Kidney epithelial cell (primary cell): ENCODE measurements at regions not wholly inside any gene's neighbourhood (a gene's known extent, or its start where the extent isn't known, plus 50 kb on each side); places are given as distances from the start of the nearest gene placed in this dataset.

Experiments
- DNase-seq: peaks from one replicate; pipeline ENCODE4 v3.0.0-alpha.2; 2010; ENCODE audit warnings: low read depth
- H3K27me3 ChIP-seq: 2 replicates; pipeline ENCODE4 v1.6.0; 2011; ENCODE audit warnings: low read length; ENCODE audit not compliant: control insufficient read depth, insufficient read depth
- H3K36me3 ChIP-seq: 2 replicates; pipeline ENCODE4 v1.5.1; 2011; ENCODE audit warnings: low read length; ENCODE audit not compliant: control insufficient read depth, insufficient read depth
- H3K4me3 ChIP-seq: 2 replicates; pipeline ENCODE4 v1.5.1; 2011; ENCODE audit warnings: low read depth, mild to moderate bottlenecking, control low read depth, low read length
- CTCF ChIP-seq: IDR thresholded peaks from 2 replicates; pipeline ENCODE4 v1.5.1; 2011; ENCODE audit warnings: mild to moderate bottlenecking, moderate library complexity, low read length, control low read depth, inconsistent platforms; ENCODE audit not compliant: insufficient read depth, poor library complexity, severe bottlenecking

DNA sequence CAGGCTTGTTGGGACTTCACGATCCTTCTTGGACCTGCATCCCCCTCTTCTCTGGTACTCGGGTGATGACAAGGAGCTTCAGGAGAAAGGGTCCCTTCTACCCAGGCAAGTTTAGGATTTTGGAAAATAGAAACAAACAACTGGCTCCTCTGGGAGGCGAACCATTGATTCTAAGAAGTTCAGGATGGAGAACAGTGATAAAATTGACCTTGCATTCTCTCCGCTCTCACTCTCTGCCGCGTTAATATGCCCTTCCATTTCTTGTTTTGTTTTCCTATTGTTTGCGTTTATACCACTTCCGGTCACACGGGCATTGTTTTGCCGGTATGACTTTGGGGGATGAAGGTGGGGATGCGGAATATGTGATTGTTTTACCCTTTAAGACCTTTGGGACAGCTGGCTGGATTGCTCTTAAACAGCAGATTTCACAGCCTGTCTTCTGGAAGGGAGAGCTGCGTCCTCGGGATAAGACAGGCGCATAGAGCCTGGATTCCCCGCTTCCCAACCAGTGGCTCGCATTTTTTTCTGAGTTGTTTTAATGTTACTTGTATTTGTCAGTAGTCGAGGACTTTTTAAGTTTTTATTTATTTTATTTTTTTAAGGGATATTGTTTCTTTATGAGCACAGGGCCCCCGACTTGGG, 144.3 kb upstream of the ZNF184 start:
- no peak for TF ChIP-seq CTCF
- Histone ChIP-seq H3K36me3 (no peaks in the 10 kb centered on the region), H3K4me3 (peak overlapping the region; percentile 43), H3K27me3 (no peaks in the 10 kb centered on the region)
- DNase-seq, result no peak

DNA sequence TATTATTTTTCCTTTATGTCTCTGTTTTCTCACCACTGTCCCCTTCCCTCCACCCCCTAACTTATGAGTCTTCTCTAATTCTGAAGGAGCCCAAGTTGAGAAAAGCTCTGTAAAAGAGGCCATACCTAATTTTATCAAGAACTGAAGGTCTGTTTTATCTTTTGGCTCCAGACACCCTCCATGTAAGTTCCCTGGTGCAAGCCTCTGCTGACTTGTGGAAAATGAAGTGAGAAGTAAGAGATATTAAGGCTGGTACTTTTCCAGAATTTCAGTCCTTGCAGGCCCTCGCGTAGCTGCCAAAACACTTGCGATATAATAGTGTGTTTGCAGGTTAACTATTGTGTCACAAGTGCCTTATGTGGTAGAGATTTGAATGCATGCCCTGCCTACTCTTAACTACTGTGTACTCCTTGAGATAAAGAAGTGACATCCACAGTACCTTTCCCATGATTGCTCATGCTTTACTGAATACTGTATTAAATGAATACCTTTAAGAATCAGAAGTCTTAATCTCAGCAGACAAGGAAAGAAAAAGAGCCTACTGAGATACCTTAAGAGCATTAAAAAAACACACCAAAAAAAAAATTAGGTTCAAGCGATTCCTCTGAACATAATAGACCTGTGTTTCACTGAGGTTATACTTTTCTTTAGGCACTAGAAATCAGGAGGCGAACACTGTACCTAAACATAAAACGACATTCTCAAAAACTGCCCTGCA, 143.6 kb upstream of the ZNF184 start:
- TF ChIP-seq CTCF, result no peak
- H3K27me3 ChIP-seq, result no peaks in the 10 kb centered on the region
- H3K4me3 ChIP-seq, result no peak overlapping the region
- no peaks in the 10 kb centered on the region for H3K36me3 ChIP-seq
- DNase-seq, result no peak

DNA sequence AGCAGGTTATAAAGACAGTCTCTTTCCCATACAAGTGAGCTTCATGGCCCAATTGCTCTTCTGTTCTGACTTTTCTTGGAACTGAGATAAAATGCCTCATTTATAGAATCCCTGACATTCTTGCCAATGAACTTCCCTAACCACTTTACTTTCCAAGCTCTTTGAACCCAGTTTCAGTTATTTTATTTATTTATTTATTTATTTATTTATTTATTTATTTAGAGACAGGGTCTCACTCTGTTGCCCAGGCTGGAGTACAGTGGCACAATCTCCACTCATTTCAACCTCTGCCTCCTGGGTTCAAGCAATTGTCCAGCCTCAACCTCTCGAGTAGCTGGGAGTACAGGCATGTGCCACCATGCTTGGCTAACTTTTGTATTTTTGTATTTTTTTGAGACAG, 138.5 kb upstream of the ZNF184 start:
- TF ChIP-seq CTCF, result no peak
- H3K36me3 ChIP-seq, result no peaks in the 10 kb centered on the region
- DNase-seq, result no peak
- no peak overlapping the region for H3K4me3 ChIP-seq
- no peaks in the 10 kb centered on the region for H3K27me3 ChIP-seq

GRCh38 chr6:27608916-27609883, 136.3 kb upstream of the ZNF184 start:
- TF ChIP-seq CTCF, result peak; percentile 87
- no peak for DNase-seq
- Histone ChIP-seq H3K4me3 (no peak overlapping the region), H3K36me3 (no peaks in the 10 kb centered on the region), H3K27me3 (no peaks in the 10 kb centered on the region)

- H3K36me3 ChIP-seq, result no peaks in the 10 kb centered on the region
- peak; percentile 45 for DNase-seq
- peak overlapping the region; percentile 48 for H3K4me3 ChIP-seq
- H3K27me3 ChIP-seq, result no peaks in the 10 kb centered on the region
- TF ChIP-seq CTCF, result no peak
Measured at GRCh38 chr6:27605401-27606342, 132.8 kb upstream of the ZNF184 start.
